Endothelial cell of umbilical vein (primary cell): ENCODE measurements at regions not wholly inside any gene's neighbourhood (a gene's known extent, or its start where the extent isn't known, plus 50 kb on each side); places are given as distances from the start of the nearest gene placed in this dataset.

Experiments
- BruUV-seq: library from RNA; stranded (reverse); fragments of 400-500 nt; replicated peaks from 2 replicates; lab custom pipeline; 2021; lab: Mats Ljungman, UMichigan
- CTCF ChIA-PET: fragments of 300-600, 350-600 bp; sonication (Branson Sonifier 250); formaldehyde crosslinking; loops from one replicate; lab custom pipeline; 2021; ENCODE audit warnings: antibody characterized with exemption, inconsistent platforms; lab: Charles Lee
- POLR2A ChIA-PET: fragments of 300-600, 350-600 bp; sonication (Branson Sonifier 250); formaldehyde crosslinking; loops from one replicate; lab custom pipeline; 2021; ENCODE audit warnings: antibody characterized with exemption, inconsistent platforms; lab: Charles Lee
- DNase-seq: peaks from one replicate; pipeline ENCODE4 v3.0.0-alpha.2; 2011; ENCODE audit warnings: low read depth, low spot score
- FAIRE-seq: peaks from 2 replicates; lab custom pipeline; 2011; peaks lifted over from hg19 to GRCh38; lab: Jason Lieb, UNC
- H2AFZ ChIP-seq: 2 replicates; pipeline ENCODE4 v1.6.0; 2012; ENCODE audit warnings: low read depth, low read length, control low read depth, inconsistent platforms
- H3K27ac ChIP-seq: 2 replicates; pipeline ENCODE4 v1.5.1; 2011; ENCODE audit warnings: low read depth, mild to moderate bottlenecking, control low read depth, low read length, moderate library complexity; ENCODE audit not compliant: insufficient read depth
- H3K27me3 ChIP-seq, 2 experiments: 2 replicates each; pipeline versions ENCODE4 v1.6.0 to v1.6.1; 2011; ENCODE audit warnings: low read length in 2 of 2, mixed read lengths in 1 of 2; ENCODE audit not compliant: control insufficient read depth in 2 of 2, insufficient read depth in 2 of 2
- H3K36me3 ChIP-seq, 2 experiments: 2 replicates in 1 of 2; 3 replicates in 1 of 2; pipeline ENCODE4 v1.5.1; 2011; ENCODE audit warnings: low read length in 2 of 2, mild to moderate bottlenecking in 1 of 2, moderate library complexity in 1 of 2; ENCODE audit not compliant: control insufficient read depth in 2 of 2, insufficient read depth in 2 of 2; ENCODE audit errors: extremely low read depth in 1 of 2
- H3K4me1 ChIP-seq: 3 replicates; pipeline ENCODE4 v1.5.1; 2011; ENCODE audit warnings: mild to moderate bottlenecking, low read length; ENCODE audit not compliant: control insufficient read depth, insufficient read depth; ENCODE audit errors: extremely low read depth
- H3K4me2 ChIP-seq: 2 replicates; pipeline ENCODE4 v1.6.1; 2011; ENCODE audit warnings: low read length, control low read depth, mixed read lengths; ENCODE audit not compliant: insufficient read depth
- H3K4me3 ChIP-seq, 3 experiments: fragments of 200-600 bp in 1 of 3; sonication (generic), shearing (Covaris generic) in 1 of 3; replicated peaks in 1 of 3; 2 replicates each; pipeline ENCODE4 v1.5.1; 2011 to 2016; ENCODE audit warnings: control low read depth in 3 of 3, low read length in 3 of 3, mild to moderate bottlenecking in 2 of 3, inconsistent platforms in 1 of 3, low read depth in 1 of 3, moderate library complexity in 1 of 3; ENCODE audit not compliant: insufficient read depth in 1 of 3
- H3K79me2 ChIP-seq: 2 replicates; pipeline ENCODE4 v1.6.0; 2012; ENCODE audit warnings: low read length, inconsistent platforms; ENCODE audit not compliant: control insufficient read depth, insufficient read depth
- H3K9ac ChIP-seq: replicated peaks from 2 replicates; pipeline ENCODE3; 2011; ENCODE audit warnings: low read length, control low read depth; ENCODE audit not compliant: insufficient read depth; ENCODE audit errors: extremely low read depth
- H3K9me1 ChIP-seq: replicated peaks from 3 replicates; pipeline ENCODE4 v1.6.0; 2011; ENCODE audit warnings: mild to moderate bottlenecking, low read length; ENCODE audit not compliant: control insufficient read depth, insufficient read depth; ENCODE audit errors: extremely low read depth
- H3K9me3 ChIP-seq: replicated peaks from 2 replicates; pipeline ENCODE4 v1.5.1; 2012; ENCODE audit warnings: low read length, inconsistent platforms; ENCODE audit not compliant: control insufficient read depth, insufficient read depth
- H4K20me1 ChIP-seq: replicated peaks from 2 replicates; pipeline ENCODE3; 2011; ENCODE audit warnings: mild to moderate bottlenecking, low read length; ENCODE audit not compliant: control insufficient read depth, insufficient read depth; ENCODE audit errors: extremely low read depth
- CTCF ChIP-seq, 2 donors: IDR thresholded peaks; 1 replicate in 1 of 2; 2 replicates in 1 of 2; pipeline ENCODE4 v1.5.1; 2011; ENCODE audit warnings: low read length in 2 of 2, mild to moderate bottlenecking in 2 of 2, moderate library complexity in 2 of 2, control low read depth in 1 of 2, inconsistent platforms in 1 of 2, low read depth in 1 of 2; ENCODE audit not compliant: insufficient read depth in 1 of 2; ENCODE audit errors: extremely low read depth in 1 of 2
- EZH2 ChIP-seq: IDR thresholded peaks from 2 replicates; pipeline ENCODE4 v1.6.1; 2012; ENCODE audit warnings: borderline replicate concordance, low read depth, mild to moderate bottlenecking, moderate library complexity, low read length, inconsistent platforms; ENCODE audit not compliant: severe bottlenecking
- FOS ChIP-seq: IDR thresholded peaks from 2 replicates; pipeline ENCODE4 v1.6.1; 2011; ENCODE audit warnings: mild to moderate bottlenecking, low read length, moderate library complexity, borderline replicate concordance; ENCODE audit not compliant: insufficient read depth
- GATA2 ChIP-seq: IDR thresholded peaks from 2 replicates; pipeline ENCODE4 v1.7.0; 2011; ENCODE audit warnings: low read depth, mild to moderate bottlenecking, moderate library complexity, mixed read lengths, low read length; ENCODE audit not compliant: insufficient read length, insufficient read depth
- JUN ChIP-seq: IDR thresholded peaks from 2 replicates; pipeline ENCODE4 v1.6.1; 2011; ENCODE audit warnings: borderline replicate concordance, low read depth; ENCODE audit not compliant: insufficient read length, insufficient read depth
- MAX ChIP-seq: IDR thresholded peaks from 2 replicates; pipeline ENCODE4 v1.6.1; 2011; ENCODE audit not compliant: insufficient read depth, insufficient read length
- MYC ChIP-seq: IDR thresholded peaks from one replicate; pipeline ENCODE4 v1.6.1; 2011; ENCODE audit warnings: mild to moderate bottlenecking, low read depth, low read length
- POLR2A ChIP-seq: IDR thresholded peaks from 2 replicates; pipeline ENCODE4 v1.6.1; 2012; ENCODE audit warnings: low read depth, mild to moderate bottlenecking, control low read depth, low read length
- POLR2AphosphoS5 ChIP-seq: IDR thresholded peaks from 2 replicates; pipeline ENCODE4 v1.6.1; 2012; ENCODE audit warnings: low read depth, mild to moderate bottlenecking, control low read depth, low read length, moderate library complexity; ENCODE audit not compliant: insufficient read depth
- dilution Hi-C: fragments of 300-500 bp; cut with MboI; formaldehyde crosslinking; loops from one replicate; pipeline ENCODE4 v1.15.0; 2019; ENCODE audit warnings: low sequenced_read_pairs; ENCODE audit not compliant: extremely low pct_ligation_motif_present
- intact Hi-C: fragments of 100-400 bp; cut with micrococcal nuclease; formaldehyde crosslinking; loops from one replicate; pipeline ENCODE4 v1.10.0; 2022

DNA sequence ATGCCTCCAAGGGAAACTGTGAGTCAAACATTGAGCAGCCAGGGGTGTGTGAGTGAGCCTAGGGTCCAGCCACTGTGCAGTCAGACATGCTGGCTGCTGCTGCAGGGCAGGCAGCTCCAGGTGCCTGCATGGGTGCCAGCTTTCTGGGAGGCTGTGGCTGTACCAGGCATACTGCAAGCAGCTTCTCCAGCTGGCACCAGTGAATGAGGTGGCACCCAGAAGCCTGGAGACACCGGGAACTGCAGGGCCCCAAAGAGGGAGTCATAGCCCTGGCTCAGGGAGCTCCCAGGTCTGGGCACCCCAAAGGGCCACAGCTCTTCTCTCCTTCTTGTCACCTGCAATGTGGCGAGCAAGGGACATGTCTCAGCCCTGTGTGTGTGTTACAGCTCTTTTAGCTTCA, 283.2 kb downstream of the RPRM start:
- DNase-seq (no peak), FAIRE-seq (no peak)
- Histone ChIP-seq H3K4me1 (no peaks in the 10 kb centered on the region), H3K36me3 (no peaks in the 10 kb centered on the region), H4K20me1 (no peaks in the 10 kb centered on the region), H2AFZ (no peak overlapping the region), H3K9ac (no peak overlapping the region), H3K27ac (no peak overlapping the region), H3K4me2 (no peak overlapping the region), H3K27me3 (no peaks in the 10 kb centered on the region), H3K4me3 (no peak overlapping the region), H3K9me1 (no peaks in the 10 kb centered on the region), H3K79me2 (no peaks in the 10 kb centered on the region), H3K9me3 (peaks cover 6% of the 10 kb centered on the region)
- dilution Hi-C loops (no loop called here), intact Hi-C loops (no loop called here)
- no TSS peak for BruUV-seq
- ChIA-PET CTCF (no interaction called here), POLR2A (no interaction called here)
- TF ChIP-seq JUN (no peak), MYC (no peak), GATA2 (no peak), MAX (no peak), EZH2 (no peak), CTCF (IDR thresholded peaks at IDR 0.05; ENCODE audit: extremely low read depth in 1 of 2, insufficient read depth in 1 of 2, low read depth in 1 of 2, low read length in 2 of 2) (no peak), POLR2AphosphoS5 (no peak), POLR2A (no peak), FOS (no peak)
